HPDE6-E6E7 (cell line): ENCODE measurements at regions not wholly inside any gene's neighbourhood (a gene's known extent, or its start where the extent isn't known, plus 50 kb on each side); places are given as distances from the start of the nearest gene placed in this dataset.
"Not testable (repeated sequence)": the region's sequence is repeated elsewhere in the genome, so short reads cannot be mapped to it uniquely, and the experiment has no call there.

Experiments used
- DNase-seq: peaks from one replicate; pipeline ENCODE4 v3.0.0; 2011; ENCODE audit warnings: missing footprints; ENCODE audit errors: extremely low spot score

GRCh38 chr9:83138422-83139135 is 75.6 kb upstream of the RASEF start:
- DNase-seq, result no peak

- DNase-seq, result no peak
Measured at GRCh38 chr9:83133316-83133715, 70.4 kb upstream of the RASEF start.

- DNase-seq, result no peak
Measured at GRCh38 chr9:83132768-83133167, 69.8 kb upstream of the RASEF start.

- peak; percentile 69 for DNase-seq
Measured at GRCh38 chr9:83130541-83130940, 67.6 kb upstream of the RASEF start.

- no peak for DNase-seq
Measured at GRCh38 chr9:83125671-83126070, 62.7 kb upstream of the RASEF start.

- no peak for DNase-seq
Measured at GRCh38 chr9:83119873-83120272, 56.9 kb upstream of the RASEF start.

GRCh38 chr9:83116026-83116425 is 53.1 kb upstream of the RASEF start:
- DNase-seq, result no peak

- not testable (repeated sequence) for DNase-seq
Measured at GRCh38 chr9:83113445-83113844, 50.5 kb upstream of the RASEF start.
